K562 (cell line): ENCODE measurements at regions not wholly inside any gene's neighbourhood (a gene's known extent, or its start where the extent isn't known, plus 50 kb on each side); places are given as distances from the start of the nearest gene placed in this dataset.

ENCODE experiments used
- ATF3 ChIP-seq, 2 experiments: fragments of 450-650 bp in 1 of 2; sonication (generic) in 1 of 2; formaldehyde crosslinking in 1 of 2; IDR thresholded peaks in 1 of 2; conservative IDR thresholded peaks in 1 of 2; 2 replicates each; pipeline versions ENCODE4 v1.6.1 to v1.8.1; 2016 to 2023; ENCODE audit warnings: mild to moderate bottlenecking in 2 of 2, moderate library complexity in 2 of 2, inconsistent platforms in 1 of 2, missing genetic modification reagents in 1 of 2
- E2F6 ChIP-seq, 2 experiments: IDR thresholded peaks; 2 replicates each; pipeline ENCODE4 v1.6.1; 2011; ENCODE audit warnings: borderline replicate concordance in 1 of 2, control low read depth in 1 of 2, low read depth in 1 of 2, low read length in 1 of 2, mild to moderate bottlenecking in 1 of 2, mixed read lengths in 1 of 2, moderate library complexity in 1 of 2; ENCODE audit not compliant: insufficient read depth in 1 of 2, insufficient read length in 1 of 2, poor library complexity in 1 of 2, severe bottlenecking in 1 of 2; ENCODE audit errors: extremely low read depth in 1 of 2
- MIER1 ChIP-seq: fragments of 450-650 bp; IDR thresholded peaks from 2 replicates; pipeline ENCODE4 v1.6.1; 2016; ENCODE audit warnings: antibody characterized with exemption, mild to moderate bottlenecking, low read depth
- RBM25 ChIP-seq: fragments of 200-400 bp; formaldehyde crosslinking; IDR thresholded peaks from 2 replicates; pipeline ENCODE4 v1.6.1; 2018; ENCODE audit warnings: low read length, low read depth, moderate library complexity; ENCODE audit not compliant: severe bottlenecking
- SP1 ChIP-seq: sonication (generic); formaldehyde crosslinking; IDR thresholded peaks from 2 replicates; pipeline ENCODE4 v1.8.1; 2022; ENCODE audit warnings: mild to moderate bottlenecking, missing genetic modification reagents
- ZNF398 ChIP-seq: fragments of 250-450 bp; sonication (Bioruptor Pico); IDR thresholded peaks from 2 replicates; pipeline ENCODE4 v1.8.0; 2021; ENCODE audit warnings: moderate library complexity, mild to moderate bottlenecking, inconsistent platforms
- ZNF766 ChIP-seq: fragments of 200-800 bp; sonication (Bioruptor generic); conservative IDR thresholded peaks from 2 replicates; pipeline ENCODE4 v1.6.1; 2016; ENCODE audit warnings: missing genetic modification characterization, missing compliant biosample characterization
- TF ChIP-seq, protein P1 (sequence below): sonication (generic); formaldehyde crosslinking; IDR thresholded peaks from 2 replicates; pipeline ENCODE4 v1.8.1; 2022; ENCODE audit warnings: missing genetic modification reagents
- TF ChIP-seq, protein P2 (sequence below): fragments of 250-450 bp; sonication (Bioruptor Pico); IDR thresholded peaks from 2 replicates; pipeline ENCODE4 v1.8.0; 2021; ENCODE audit warnings: moderate library complexity, mild to moderate bottlenecking, inconsistent platforms

DNA sequence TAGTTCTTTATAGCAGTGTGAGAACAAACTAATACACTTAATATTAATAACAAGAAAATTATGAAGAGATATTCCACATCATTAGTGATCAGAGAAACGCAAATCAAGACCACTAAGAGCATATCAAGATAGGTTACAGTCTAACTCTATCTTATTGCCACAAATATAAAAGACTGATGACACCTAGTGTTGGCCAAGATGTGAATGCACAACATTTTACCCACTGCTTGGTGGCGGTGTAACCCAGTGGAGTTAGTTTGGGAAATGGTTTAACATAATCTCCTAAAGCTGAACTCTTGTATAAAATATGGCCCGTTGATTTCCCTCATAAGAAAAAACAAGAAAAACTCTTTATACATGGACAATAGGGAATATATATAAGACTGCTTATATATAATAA lies 92.4 kb downstream of the SLITRK2 start (continued):
- TF ChIP-seq E2F6 (IDR thresholded peaks at IDR 0.05; ENCODE audit: borderline replicate concordance in 1 of 2, extremely low read depth in 1 of 2, insufficient read depth in 1 of 2, insufficient read length in 1 of 2, low read depth in 1 of 2, low read length in 1 of 2, poor library complexity in 1 of 2, severe bottlenecking in 1 of 2) (no peak), MIER1 (no peak), ATF3 (IDR thresholded peaks at IDR 0.05) (no peak), ATF3 (CRISPR knock-in tag; conservative IDR thresholded peaks at IDR 0.05) (no peak), SP1 (CRISPR knock-in tag) (no peak), RBM25 (no peak), ZNF766 (CRISPR knock-in tag) (no peak), ZNF398 (CRISPR knock-in tag) (no peak)
- TF ChIP-seq, protein P1, sequence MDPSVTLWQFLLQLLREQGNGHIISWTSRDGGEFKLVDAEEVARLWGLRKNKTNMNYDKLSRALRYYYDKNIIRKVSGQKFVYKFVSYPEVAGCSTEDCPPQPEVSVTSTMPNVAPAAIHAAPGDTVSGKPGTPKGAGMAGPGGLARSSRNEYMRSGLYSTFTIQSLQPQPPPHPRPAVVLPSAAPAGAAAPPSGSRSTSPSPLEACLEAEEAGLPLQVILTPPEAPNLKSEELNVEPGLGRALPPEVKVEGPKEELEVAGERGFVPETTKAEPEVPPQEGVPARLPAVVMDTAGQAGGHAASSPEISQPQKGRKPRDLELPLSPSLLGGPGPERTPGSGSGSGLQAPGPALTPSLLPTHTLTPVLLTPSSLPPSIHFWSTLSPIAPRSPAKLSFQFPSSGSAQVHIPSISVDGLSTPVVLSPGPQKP (CRISPR knock-in tag): no peak
- TF ChIP-seq, protein P2, sequence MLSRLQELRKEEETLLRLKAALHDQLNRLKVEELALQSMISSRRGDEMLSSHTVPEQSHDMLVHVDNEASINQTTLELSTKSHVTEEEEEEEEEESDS: no peak
